GM18909 (cell line): ENCODE measurements at regions not wholly inside any gene's neighbourhood (a gene's known extent, or its start where the extent isn't known, plus 50 kb on each side); places are given as distances from the start of the nearest gene placed in this dataset.

Experiments used
- ATAC-seq: cut with Tn5 transposase; IDR thresholded peaks from one replicate; pipeline ENCODE4 v1.9.1; 2021; ENCODE audit warnings: mild to moderate bottlenecking; ENCODE audit not compliant: unreplicated experiment, poor library complexity

GRCh38 chr20:4563031-4563430, 123.2 kb upstream of the PRNP start:
- ATAC-seq, result no peak

DNA sequence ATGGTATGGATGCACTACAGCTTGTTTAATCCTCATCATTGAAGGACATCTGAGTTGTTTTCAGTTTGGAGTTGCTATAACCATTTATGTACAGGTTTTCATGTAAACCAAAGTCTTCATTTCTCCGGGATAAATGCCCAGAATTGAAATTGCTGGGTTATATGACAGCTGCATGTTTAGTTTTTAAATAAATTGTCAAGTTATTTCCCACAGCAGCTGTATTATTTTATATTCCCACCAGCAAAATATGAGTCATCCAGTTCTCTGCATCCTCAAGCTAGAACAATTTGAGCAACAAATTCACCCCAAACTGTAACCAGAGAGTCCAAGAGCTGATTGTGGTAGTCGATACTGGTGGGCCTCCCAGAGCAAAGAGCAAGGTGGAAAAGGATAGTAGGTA, 125.6 kb upstream of the PRNP start:
- no peak for ATAC-seq

- ATAC-seq, result no peak
Measured at GRCh38 chr20:4559906-4560305, 126.3 kb upstream of the PRNP start.

DNA sequence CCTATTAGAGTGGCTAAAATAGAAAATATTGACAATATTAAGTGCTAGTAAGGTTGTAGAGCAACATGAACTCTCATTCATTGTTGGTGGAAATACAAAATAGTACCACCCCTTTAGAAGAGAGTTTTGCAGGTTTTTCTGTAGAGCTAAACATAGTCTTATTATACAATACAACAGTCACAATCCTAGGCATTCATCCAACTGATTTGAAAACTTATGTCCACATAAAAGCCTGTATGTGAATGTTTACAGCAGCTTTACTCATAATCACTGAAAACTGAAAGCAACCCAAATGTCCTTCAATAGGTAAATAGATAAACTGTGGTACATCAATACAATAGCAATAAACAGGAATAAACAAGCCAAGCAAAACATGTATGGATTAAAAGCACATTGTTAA, 127.2 kb upstream of the PRNP start:
- ATAC-seq, result no peak

GRCh38 chr20:4556781-4557180, 129.5 kb upstream of the PRNP start:
- ATAC-seq, result no peak

GRCh38 chr20:4555188-4555890, 130.9 kb upstream of the PRNP start:
- no peak for ATAC-seq

GRCh38 chr20:4554346-4554745, 131.9 kb upstream of the PRNP start:
- no peak for ATAC-seq

GRCh38 chr20:4552075-4552640, 134.1 kb upstream of the PRNP start:
- ATAC-seq, result no peak

DNA sequence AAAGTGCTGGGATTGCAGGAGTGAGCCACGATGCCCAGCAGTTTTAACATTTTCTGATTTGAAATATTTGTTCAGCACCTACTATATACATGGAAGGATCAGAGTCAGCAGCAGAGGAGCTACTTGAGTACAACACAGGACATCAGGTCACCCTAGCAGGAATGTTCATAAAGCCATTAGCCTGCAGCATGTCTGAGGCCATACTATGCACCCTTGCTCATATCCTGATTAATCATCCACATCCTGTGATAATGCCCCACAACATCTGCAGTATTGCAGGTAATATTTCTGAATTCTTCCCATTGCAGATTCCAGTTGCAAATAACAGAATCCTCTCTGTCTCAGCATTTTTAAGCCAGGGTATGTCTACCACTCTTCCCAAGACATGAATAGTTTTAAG, 135.5 kb upstream of the PRNP start:
- no peak for ATAC-seq

GRCh38 chr20:4549711-4550259, 136.5 kb upstream of the PRNP start:
- no peak for ATAC-seq

DNA sequence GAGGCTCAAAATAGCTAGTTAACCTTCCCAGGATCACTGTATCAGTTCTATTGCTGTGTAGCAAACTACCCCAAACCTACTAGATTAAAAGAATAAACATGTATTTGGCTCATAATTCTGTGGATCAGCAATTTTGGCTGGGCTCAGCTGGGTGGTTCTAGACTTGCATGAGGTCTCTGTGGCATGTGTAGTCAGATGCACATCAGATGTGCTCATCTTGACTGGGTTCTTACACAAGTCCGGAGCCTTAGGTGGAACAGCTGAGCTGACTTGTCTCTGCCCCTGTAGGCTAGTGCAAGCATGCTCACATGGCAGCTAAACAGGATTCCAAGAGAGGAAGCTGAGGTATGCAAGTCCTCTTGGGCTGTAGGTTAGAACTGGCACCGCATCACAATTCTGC, 137.7 kb upstream of the PRNP start:
- no peak for ATAC-seq

DNA sequence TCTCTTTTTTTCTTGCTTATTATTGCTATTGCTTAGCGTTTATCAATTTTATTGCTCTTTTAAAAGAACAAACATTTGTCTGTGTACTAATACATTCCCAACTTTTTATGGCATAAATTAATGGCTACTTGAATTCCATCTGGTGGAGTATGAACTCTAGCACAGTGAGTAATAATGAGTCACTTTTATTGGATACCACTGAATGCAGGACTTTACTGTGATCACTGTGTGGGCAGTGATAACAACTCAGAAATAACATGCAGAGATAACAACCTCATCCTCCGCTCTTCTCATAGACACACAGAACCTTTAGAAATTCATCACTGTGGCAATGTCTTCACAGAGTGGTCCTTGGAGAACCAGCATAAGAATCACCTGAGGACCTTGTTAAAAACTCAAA, 139.5 kb upstream of the PRNP start:
- no peak for ATAC-seq

DNA sequence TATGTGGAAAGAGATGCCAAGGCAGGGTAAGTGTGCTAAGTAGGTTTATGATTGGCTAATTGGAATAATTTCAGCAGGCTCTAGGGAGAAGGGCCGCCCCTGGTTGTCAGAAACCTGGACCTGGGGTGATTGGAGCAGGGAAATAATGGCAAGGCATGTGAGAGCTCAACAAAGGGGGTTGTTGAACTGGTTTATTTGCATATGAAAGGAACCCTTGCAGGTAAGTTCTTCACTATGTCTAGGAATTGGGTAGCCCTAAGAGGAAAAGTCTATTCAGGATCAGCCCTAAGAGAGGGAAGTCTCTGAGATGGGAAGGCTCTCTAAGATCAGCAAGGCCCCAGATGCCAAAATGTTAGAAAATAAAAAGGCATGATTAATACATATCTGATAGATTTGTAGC, 139.9 kb upstream of the PRNP start:
- no peak for ATAC-seq

DNA sequence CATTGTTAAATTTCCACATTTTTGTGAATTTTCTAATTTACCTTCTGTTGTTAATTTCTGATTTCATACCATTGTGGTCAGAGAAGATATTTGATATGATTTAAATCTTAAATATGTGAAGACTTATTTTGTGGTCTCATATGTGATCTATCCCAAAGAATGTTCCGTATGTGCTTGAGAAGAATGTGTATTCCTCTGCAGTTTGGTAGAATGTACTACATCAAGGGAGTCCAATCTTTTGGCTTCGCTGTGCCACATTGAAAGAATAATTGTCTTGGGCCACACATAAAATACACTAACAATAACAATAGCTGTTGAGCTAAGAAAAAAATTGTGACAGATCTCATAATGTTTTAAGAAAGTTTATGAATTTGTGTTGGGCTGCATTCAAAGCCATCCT, 140.7 kb upstream of the PRNP start:
- ATAC-seq, result no peak

DNA sequence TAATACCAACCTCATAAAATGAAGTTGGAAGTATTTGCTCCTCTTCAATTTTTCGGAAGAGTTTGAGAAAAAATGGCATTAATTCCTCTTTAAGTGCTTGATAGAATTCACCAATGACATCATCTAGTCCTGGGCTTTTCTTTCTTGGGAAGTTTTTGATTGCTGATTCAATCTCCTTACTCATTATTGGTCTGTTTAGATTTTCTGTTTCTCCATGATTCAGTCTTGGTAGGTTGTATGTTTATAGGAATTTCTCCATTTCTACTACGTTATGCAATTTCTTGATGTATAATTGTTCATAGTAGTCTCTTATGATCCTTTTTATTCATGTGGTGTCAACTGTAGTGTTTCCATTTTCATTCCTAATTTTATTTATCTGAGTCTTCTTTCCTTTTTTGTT, 141.5 kb upstream of the PRNP start:
- ATAC-seq, result no peak

GRCh38 chr20:4542270-4542669, 144.0 kb upstream of the PRNP start:
- ATAC-seq, result no peak

DNA sequence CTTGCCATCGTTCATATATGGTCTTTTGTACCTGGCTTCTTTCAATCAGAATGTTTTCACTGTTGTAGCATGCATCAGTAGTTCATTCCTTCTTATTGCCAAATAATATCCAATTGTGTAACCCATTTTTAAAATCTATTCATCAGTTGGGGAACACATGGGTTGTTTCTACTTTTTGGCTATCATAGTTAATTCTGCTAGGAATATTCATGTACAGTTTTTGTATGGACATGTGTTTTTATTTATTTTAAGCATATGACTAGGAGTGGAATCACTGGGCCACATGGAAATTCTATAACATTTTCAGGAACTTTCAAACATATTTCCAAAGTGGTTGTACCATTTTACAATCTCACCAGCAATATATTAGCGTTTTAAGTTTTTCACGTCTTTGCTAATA, 151.9 kb upstream of the PRNP start:
- ATAC-seq, result no peak

GRCh38 chr20:4533368-4534133, 152.7 kb upstream of the PRNP start:
- no peak for ATAC-seq

DNA sequence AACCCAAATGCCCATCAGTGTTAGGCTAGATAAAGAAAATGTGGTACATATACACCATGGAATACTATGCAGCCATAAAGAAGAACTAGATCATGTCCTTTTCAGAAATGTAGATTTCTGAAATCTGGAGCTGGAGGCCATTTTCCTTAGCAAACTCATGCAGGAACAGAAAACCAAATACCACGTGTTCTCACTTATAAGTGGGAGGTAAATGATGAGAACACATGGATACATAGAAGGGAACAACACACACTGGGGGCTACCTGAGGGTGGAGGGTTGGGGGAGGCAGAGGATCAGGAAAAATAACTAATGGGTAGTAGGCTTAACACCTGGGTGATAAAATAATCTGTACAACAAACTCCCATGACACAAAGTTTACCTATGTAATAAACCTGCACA, 153.5 kb upstream of the PRNP start:
- ATAC-seq, result no peak

- no peak for ATAC-seq
Measured at GRCh38 chr20:4524792-4525191, 161.5 kb upstream of the PRNP start.

DNA sequence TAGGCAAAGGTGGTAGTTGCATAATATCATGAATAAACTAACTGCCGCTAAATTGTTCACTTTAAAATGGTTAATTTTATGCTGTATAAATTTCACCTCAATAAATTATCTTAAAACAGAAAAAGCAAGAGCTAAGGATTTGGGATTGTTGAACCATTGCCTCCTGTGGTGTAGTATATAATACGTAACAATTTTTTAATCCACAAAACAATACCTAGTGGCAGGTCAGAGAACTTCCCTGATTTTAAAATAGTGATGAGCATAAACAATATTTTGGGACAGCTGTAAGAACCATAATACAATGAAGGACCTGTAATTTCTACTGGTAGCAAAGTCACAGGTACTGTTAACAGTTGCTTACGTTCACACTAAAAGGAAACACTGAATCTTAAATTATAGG, 161.9 kb upstream of the PRNP start:
- no peak for ATAC-seq
